Ovary (tissue), 3 donors: ENCODE measurements at regions not wholly inside any gene's neighbourhood (a gene's known extent, or its start where the extent isn't known, plus 50 kb on each side); places are given as distances from the start of the nearest gene placed in this dataset.

Experiments
- CTCF ChIP-seq, 3 donors: fragments of 450-650 bp in 2 of 3; fragments of 200-600 bp in 1 of 3; IDR thresholded peaks; one replicate each; pipeline versions ENCODE4 v1.5.1 to v1.8.0; 2016 to 2022; ENCODE audit warnings: antibody characterized with exemption in 3 of 3, mild to moderate bottlenecking in 1 of 3
- EP300 ChIP-seq: sonication (generic); formaldehyde crosslinking; IDR thresholded peaks from one replicate; pipeline ENCODE4 v1.6.1; 2017; ENCODE audit warnings: antibody characterized with exemption
- donor health status: DM: no; HTN: no; CAD: no.

GRCh38 chr11:29584342-29584741 is 432.5 kb downstream of the KCNA4 start:
- no peak for TF ChIP-seq CTCF (IDR thresholded peaks at IDR 0.05)
- no peak for TF ChIP-seq EP300
